Activated CD4-positive, alpha-beta T cell treated with anti-CD3 and anti-CD28 coated beads for 24 hours (primary cell): ENCODE measurements at regions not wholly inside any gene's neighbourhood (a gene's known extent, or its start where the extent isn't known, plus 50 kb on each side); places are given as distances from the start of the nearest gene placed in this dataset.

ENCODE experiments used
- DNase-seq, 2 donors: peaks; one replicate each; pipeline ENCODE4 v3.0.0-alpha.2; 2020; ENCODE audit warnings: low read depth in 2 of 2

- DNase-seq: no peak
These were observed 164.0 kb upstream of the RAD23B start for GRCh38 chr9:107118863-107119624.

- DNase-seq: no peak
These were observed 163.3 kb upstream of the RAD23B start for GRCh38 chr9:107119735-107120134.

- DNase-seq: no peak
These were observed 159.7 kb upstream of the RAD23B start for GRCh38 chr9:107123389-107123788.

- DNase-seq: no peak
These were observed 155.5 kb upstream of the RAD23B start for GRCh38 chr9:107127608-107128007.

- no peak for DNase-seq
These were observed 151.8 kb upstream of the RAD23B start for GRCh38 chr9:107131108-107131799.

GRCh38 chr9:107136296-107136695, 146.8 kb upstream of the RAD23B start:
- DNase-seq: no peak

- peak in 1 of 2 donors; percentile 6 for DNase-seq
These were observed 145.4 kb upstream of the RAD23B start for GRCh38 chr9:107137495-107138202.

- DNase-seq: no peak
These were observed 144.7 kb upstream of the RAD23B start for GRCh38 chr9:107138261-107138992.

- no peak for DNase-seq
These were observed 141.1 kb upstream of the RAD23B start for GRCh38 chr9:107141967-107142366.

GRCh38 chr9:107142430-107142829, 140.6 kb upstream of the RAD23B start:
- DNase-seq: no peak

- no peak for DNase-seq
These were observed 140.0 kb upstream of the RAD23B start for GRCh38 chr9:107142896-107143603.

GRCh38 chr9:107144475-107144874, 138.6 kb upstream of the RAD23B start:
- DNase-seq: no peak

- no peak for DNase-seq
These were observed 135.9 kb upstream of the RAD23B start for GRCh38 chr9:107147134-107147533.

GRCh38 chr9:107148216-107148615, 134.9 kb upstream of the RAD23B start:
- DNase-seq: no peak

GRCh38 chr9:107149756-107150155, 133.3 kb upstream of the RAD23B start:
- no peak for DNase-seq

GRCh38 chr9:107153336-107153735, 129.7 kb upstream of the RAD23B start:
- no peak for DNase-seq

- DNase-seq: no peak
These were observed 128.8 kb upstream of the RAD23B start for GRCh38 chr9:107154291-107154690.

- DNase-seq: no peak
These were observed 128.3 kb upstream of the RAD23B start for GRCh38 chr9:107154766-107155165.

GRCh38 chr9:107155244-107155817, 127.7 kb upstream of the RAD23B start:
- no peak for DNase-seq

- DNase-seq: no peak
These were observed 124.8 kb upstream of the RAD23B start for GRCh38 chr9:107158321-107158720.

GRCh38 chr9:107161338-107161737, 121.7 kb upstream of the RAD23B start:
- DNase-seq: no peak
